Mononuclear cell (primary cell): ENCODE measurements at regions not wholly inside any gene's neighbourhood (a gene's known extent, or its start where the extent isn't known, plus 50 kb on each side); places are given as distances from the start of the nearest gene placed in this dataset.

ENCODE experiments used
- H3K27me3 ChIP-seq: 2 replicates; pipeline ENCODE4 v1.6.0; 2011; ENCODE audit warnings: low read length, control low read depth; ENCODE audit not compliant: insufficient read depth
- H3K4me1 ChIP-seq: 2 replicates; pipeline ENCODE4 v1.5.1; 2011; ENCODE audit warnings: mild to moderate bottlenecking, low read length, control low read depth; ENCODE audit not compliant: insufficient read depth
- H3K4me3 ChIP-seq: 2 replicates; pipeline ENCODE4 v1.5.1; 2011; ENCODE audit warnings: mild to moderate bottlenecking, low read length, moderate library complexity
- H3K9me3 ChIP-seq: 2 replicates; pipeline ENCODE4 v1.5.1; 2011; ENCODE audit warnings: low read depth, mild to moderate bottlenecking, control low read depth, low read length

- peaks cover 15% of the 10 kb centered on the region for H3K4me1 ChIP-seq
- no peak overlapping the region for H3K4me3 ChIP-seq
- H3K9me3 ChIP-seq, result no peaks in the 10 kb centered on the region
- no peaks in the 10 kb centered on the region for H3K27me3 ChIP-seq
Measured at GRCh38 chr1:199177241-199177640, 538.4 kb downstream of the PTPRC start.

- Histone ChIP-seq H3K4me1 (peaks cover 9% of the 10 kb centered on the region), H3K27me3 (no peaks in the 10 kb centered on the region), H3K9me3 (no peaks in the 10 kb centered on the region), H3K4me3 (no peak overlapping the region)
Measured at GRCh38 chr1:199178646-199179045, 539.8 kb downstream of the PTPRC start.

GRCh38 chr1:199182186-199182843 is 543.5 kb downstream of the PTPRC start:
- Histone ChIP-seq H3K9me3 (no peaks in the 10 kb centered on the region), H3K4me3 (no peak overlapping the region), H3K27me3 (no peaks in the 10 kb centered on the region), H3K4me1 (no peaks in the 10 kb centered on the region)

- Histone ChIP-seq H3K4me1 (no peaks in the 10 kb centered on the region), H3K27me3 (no peaks in the 10 kb centered on the region), H3K9me3 (no peaks in the 10 kb centered on the region), H3K4me3 (no peak overlapping the region)
Measured at GRCh38 chr1:199184180-199184579, 545.3 kb downstream of the PTPRC start.

- Histone ChIP-seq H3K9me3 (no peaks in the 10 kb centered on the region), H3K4me1 (no peaks in the 10 kb centered on the region), H3K4me3 (no peak overlapping the region), H3K27me3 (no peaks in the 10 kb centered on the region)
Measured at GRCh38 chr1:199194862-199195261, 556.0 kb downstream of the PTPRC start.

- Histone ChIP-seq H3K4me1 (no peaks in the 10 kb centered on the region), H3K9me3 (no peaks in the 10 kb centered on the region)
Measured at GRCh38 chr1:199197695-199198094, 558.9 kb downstream of the PTPRC start.

GRCh38 chr1:199202331-199202730 is 563.5 kb downstream of the PTPRC start:
- Histone ChIP-seq H3K27me3 (no peaks in the 10 kb centered on the region), H3K4me3 (no peak overlapping the region), H3K4me1 (no peaks in the 10 kb centered on the region), H3K9me3 (no peaks in the 10 kb centered on the region)

More at GRCh38 chr1:199197695-199198094, 558.9 kb downstream of the PTPRC start:
- no peaks in the 10 kb centered on the region for H3K27me3 ChIP-seq
- no peak overlapping the region for H3K4me3 ChIP-seq

- H3K9me3 ChIP-seq, result no peaks in the 10 kb centered on the region
- H3K4me1 ChIP-seq, result no peaks in the 10 kb centered on the region
- no peak overlapping the region for H3K4me3 ChIP-seq
- H3K27me3 ChIP-seq, result no peaks in the 10 kb centered on the region
Measured at GRCh38 chr1:199204231-199204630, 565.4 kb downstream of the PTPRC start.

- no peaks in the 10 kb centered on the region for H3K4me1 ChIP-seq
- H3K27me3 ChIP-seq, result no peaks in the 10 kb centered on the region
- H3K4me3 ChIP-seq, result no peak overlapping the region
- no peaks in the 10 kb centered on the region for H3K9me3 ChIP-seq
Measured at GRCh38 chr1:199205740-199206441, 567.1 kb downstream of the PTPRC start.

- Histone ChIP-seq H3K27me3 (no peaks in the 10 kb centered on the region), H3K4me1 (no peaks in the 10 kb centered on the region), H3K9me3 (no peaks in the 10 kb centered on the region), H3K4me3 (no peak overlapping the region)
Measured at GRCh38 chr1:199208847-199209246, 570.0 kb downstream of the PTPRC start.

- Histone ChIP-seq H3K9me3 (no peaks in the 10 kb centered on the region), H3K27me3 (no peaks in the 10 kb centered on the region), H3K4me3 (no peak overlapping the region), H3K4me1 (peaks cover 7% of the 10 kb centered on the region)
Measured at GRCh38 chr1:199218065-199218464, 579.2 kb downstream of the PTPRC start.

- H3K4me3 ChIP-seq, result no peak overlapping the region
- no peaks in the 10 kb centered on the region for H3K9me3 ChIP-seq
- H3K27me3 ChIP-seq, result no peaks in the 10 kb centered on the region
- peaks cover 7% of the 10 kb centered on the region for H3K4me1 ChIP-seq
Measured at GRCh38 chr1:199218533-199218932, 579.7 kb downstream of the PTPRC start.

- no peak overlapping the region for H3K4me3 ChIP-seq
- H3K27me3 ChIP-seq, result no peaks in the 10 kb centered on the region
- H3K4me1 ChIP-seq, result peaks cover 7% of the 10 kb centered on the region
- H3K9me3 ChIP-seq, result no peaks in the 10 kb centered on the region
Measured at GRCh38 chr1:199220031-199220430, 581.2 kb downstream of the PTPRC start.

- Histone ChIP-seq H3K4me1 (peaks cover 7% of the 10 kb centered on the region), H3K27me3 (no peaks in the 10 kb centered on the region), H3K4me3 (no peak overlapping the region), H3K9me3 (no peaks in the 10 kb centered on the region)
Measured at GRCh38 chr1:199221371-199222150, 582.7 kb downstream of the PTPRC start.

- Histone ChIP-seq H3K9me3 (no peaks in the 10 kb centered on the region), H3K27me3 (no peaks in the 10 kb centered on the region), H3K4me3 (no peak overlapping the region), H3K4me1 (no peaks in the 10 kb centered on the region)
Measured at GRCh38 chr1:199223936-199224335, 585.1 kb downstream of the PTPRC start.
